Amniotic stem cell (primary cell): ENCODE measurements at regions not wholly inside any gene's neighbourhood (a gene's known extent, or its start where the extent isn't known, plus 50 kb on each side); places are given as distances from the start of the nearest gene placed in this dataset.

Experiments
- DNase-seq: peaks from one replicate; lab custom pipeline; 2025; lab: John Stamatoyannopoulos, UW

DNA sequence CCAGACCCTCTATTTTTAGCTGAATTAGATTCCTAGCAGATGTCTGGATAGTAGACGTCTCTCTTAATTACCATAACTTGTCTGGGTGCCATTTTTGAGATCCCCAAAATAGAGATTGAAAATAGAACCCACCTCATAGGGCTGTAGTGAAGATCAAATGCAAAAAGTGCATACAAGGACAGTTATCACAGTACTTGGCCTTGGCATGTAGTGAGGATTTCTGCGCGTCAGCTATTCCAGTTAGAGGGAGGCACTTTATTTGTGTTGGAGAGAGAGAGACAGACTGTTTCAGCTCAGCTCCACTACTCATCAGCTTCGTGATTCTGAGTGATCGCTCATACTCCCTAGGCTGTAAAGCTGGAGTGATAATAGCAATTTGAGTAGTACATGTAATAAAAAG, 59.6 kb upstream of the CDH13 start:
- no peak for DNase-seq

DNA sequence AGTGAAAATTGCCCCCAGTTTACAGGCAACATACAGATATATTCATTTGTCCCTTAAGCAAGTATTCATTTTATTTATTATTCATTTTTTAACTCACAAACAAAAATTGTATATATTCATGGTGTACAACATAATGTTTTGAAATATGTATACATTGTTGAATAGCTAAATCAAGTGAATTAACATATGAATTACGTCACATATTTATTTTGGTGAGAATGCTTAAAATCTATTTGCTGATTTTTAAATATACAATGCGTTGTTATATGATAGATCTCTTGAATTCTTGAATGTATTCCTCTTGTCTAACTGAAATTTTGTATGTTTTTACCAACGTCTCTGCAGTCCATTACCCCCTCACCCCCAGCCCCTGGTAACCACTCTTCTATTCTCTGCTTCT, 63.4 kb upstream of the CDH13 start:
- DNase-seq: no peak

DNA sequence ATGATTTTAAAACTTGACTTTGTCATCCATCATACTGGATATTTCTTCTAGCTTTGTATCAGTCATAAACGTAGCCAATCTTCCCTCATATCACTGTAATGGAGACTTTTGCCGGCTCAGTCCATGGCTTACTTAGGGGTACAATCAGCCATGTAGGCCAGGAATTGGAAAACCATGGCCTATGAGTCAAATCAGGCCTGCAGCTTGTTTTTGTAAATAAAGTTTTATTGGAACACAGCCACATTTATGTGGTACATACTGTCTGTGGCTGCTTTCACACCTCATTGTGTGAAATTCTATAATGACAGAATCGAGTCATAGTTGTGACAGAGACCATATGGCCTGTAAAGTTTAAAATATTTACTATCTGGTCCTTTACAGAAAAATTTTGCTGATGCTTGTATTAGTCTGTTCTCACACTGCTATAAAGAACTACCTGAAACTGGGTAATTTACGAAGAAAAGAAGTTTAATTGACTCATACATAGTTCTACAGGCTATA, 64.5 kb upstream of the CDH13 start:
- no peak for DNase-seq

DNA sequence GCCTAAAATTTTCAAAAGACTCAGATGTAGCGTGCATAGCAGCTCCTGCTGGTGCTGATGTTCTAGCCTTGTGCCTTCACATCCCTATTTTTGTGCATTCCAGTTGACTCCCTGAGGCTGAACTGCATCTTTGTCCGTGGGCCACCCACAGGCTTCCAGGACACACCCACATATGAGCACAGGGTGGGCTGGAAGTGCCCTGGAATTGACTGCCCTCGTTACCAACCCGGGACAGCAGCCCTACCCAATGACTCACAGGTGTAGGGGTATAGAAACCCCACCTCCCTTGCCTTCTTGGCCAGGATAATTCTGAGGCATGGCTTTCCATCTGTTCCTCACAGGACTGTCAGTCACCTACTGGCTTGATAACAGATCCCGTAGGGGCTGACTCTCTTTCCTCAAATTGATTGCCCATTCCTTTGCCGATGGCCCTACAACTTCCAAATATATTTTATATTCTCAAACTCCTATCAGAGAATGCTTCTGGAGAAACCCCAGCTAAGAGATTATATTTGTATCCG, 65.9 kb upstream of the CDH13 start:
- DNase-seq: no peak

DNA sequence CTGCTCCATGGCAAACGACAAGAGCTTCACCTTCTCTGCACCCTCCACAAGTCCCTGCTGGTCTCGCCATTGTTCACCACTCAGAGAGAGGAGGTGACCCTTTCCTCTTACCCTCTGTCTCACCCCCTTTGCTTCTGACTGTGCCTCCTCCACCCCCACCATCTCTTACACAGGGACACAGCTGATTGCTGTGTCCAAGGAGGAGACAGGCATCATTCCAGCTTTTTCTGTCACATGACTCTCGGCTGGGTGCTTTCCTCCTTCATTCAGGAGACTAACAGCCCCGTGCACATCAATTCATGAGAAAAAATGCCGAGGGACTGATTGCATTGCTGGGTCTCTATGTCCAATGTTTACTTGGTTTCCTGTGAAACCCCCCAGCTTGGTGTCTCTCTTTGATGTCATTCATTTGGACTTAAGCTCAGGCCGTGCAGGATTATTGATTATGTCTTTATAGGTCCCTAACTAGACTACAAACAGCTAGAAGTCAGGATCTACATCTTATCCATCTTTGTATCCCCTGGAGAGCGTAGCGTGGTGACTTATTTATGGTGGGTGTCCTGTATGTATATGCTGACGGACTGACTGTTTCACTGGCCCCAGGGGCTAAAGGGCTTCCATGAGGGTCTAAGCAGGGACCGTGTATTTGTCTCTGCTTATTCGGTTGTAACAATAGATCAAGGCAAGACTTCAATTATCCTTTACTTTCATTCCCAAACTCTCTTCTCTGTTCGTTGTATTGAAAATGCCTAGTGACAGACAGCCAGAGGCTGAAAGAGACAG, 82.2 kb upstream of the CDH13 start:
- DNase-seq: no peak

DNA sequence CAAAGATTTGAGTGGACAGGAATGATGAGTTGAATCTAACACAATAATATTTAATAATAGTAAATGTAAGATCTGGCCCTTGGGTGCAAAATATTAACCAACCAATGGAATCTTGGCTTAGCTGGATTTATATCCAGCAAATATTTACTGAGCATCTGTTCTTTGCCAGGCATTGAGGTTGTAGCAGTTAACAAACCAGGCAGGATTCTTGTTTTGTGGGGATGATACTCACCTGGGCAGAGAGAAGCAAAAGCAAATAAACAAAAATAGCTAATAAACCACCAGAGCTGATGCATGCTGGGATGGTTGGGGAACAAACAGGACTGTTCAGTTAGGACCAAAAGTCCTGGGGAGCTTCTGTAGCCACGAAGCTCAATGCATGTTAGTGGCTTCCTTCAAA, 84.1 kb upstream of the CDH13 start:
- DNase-seq: no peak

DNA sequence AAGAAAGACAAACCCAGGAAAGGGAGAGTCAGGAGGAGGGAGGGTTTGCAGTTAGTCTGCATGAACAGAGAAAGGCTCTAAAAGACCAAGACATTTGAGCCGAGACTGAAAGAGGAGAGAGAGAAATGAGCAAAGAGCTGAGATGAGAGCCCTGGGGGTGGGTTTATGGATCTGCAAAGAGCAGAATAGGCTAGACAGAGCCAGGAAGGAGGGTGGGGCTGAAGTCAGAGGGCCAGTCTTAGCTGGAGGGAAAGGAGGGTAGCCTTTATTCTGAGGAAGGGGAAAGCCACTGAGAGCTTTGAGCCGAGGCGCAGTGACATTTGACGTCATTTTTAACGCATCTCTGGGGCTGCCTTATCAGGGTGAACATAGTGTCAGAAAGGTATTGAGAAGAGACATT, 85.7 kb upstream of the CDH13 start:
- DNase-seq: no peak

DNA sequence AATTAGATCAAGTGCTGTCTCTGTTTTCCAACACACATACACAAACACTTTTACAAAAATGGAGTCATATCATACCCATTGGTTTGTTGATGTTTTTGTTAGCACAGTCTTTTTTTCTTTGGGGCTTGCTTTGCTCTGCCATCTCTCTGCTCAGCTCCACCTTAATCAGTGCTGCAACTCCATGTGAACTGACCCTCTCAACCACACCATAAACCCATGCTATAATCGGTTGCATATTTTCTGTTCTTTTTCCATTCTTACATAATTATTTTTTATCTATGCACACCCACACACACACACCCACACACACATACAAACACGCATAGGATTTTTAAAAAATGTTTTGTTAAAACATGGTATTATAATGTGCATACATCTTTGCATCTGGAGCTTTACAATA, 91.0 kb upstream of the CDH13 start:
- no peak for DNase-seq

DNA sequence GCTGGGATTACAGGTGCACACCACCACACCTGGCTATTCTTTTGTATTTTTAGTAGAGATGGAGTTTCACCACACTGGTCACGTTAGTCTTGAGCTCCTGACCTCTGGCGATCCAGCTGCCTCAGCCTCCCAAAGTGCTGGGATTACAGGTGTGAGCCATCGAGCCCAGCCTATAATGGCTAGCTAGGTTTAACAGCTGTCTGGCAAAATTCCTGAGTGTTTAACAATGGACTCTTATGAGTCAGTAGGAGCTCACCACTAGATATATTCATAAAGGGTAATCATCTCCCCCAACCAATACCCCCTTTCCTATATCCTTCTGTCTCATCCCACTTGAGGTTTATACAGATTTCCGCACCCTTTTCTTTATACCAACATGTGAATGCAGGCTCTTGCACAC, 91.5 kb upstream of the CDH13 start:
- no peak for DNase-seq

DNA sequence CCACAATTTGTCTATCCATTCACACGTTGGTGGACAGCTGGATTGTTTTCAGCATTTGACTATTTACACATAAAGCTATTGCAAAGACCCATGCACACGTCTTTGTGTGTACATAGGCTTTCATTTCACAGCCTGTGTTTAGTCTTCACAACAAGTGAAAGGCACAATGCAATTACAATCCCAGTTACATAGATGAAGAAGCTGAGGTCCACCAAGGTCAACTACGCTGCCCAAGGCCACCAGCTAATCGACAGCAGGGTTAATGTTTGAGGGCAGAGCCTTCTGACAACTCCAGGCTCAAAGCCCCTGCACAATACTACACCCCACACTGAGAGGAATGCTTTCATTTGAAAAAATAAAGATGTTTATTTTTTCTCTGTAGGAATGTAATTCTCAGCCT, 93.6 kb upstream of the CDH13 start:
- no peak for DNase-seq

DNA sequence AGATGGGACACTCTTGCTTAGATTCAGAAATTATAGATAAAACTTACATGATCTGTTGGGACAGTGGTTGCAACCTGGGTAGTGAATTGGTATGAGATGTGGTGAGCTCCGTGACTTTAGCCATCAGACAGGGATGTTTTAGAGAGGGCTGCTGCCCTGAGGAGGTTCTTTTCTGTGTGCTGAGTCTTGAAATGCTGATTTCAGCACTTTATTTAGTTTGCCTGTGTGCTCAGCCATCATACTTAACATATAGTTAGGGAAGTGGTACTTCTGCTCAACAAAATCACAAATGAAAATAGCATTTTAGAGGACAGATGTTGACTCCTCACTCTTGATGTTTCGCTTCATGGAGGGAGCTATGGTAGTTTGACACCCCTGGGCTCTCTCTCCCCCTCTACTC, 95.9 kb upstream of the CDH13 start:
- DNase-seq: no peak

DNA sequence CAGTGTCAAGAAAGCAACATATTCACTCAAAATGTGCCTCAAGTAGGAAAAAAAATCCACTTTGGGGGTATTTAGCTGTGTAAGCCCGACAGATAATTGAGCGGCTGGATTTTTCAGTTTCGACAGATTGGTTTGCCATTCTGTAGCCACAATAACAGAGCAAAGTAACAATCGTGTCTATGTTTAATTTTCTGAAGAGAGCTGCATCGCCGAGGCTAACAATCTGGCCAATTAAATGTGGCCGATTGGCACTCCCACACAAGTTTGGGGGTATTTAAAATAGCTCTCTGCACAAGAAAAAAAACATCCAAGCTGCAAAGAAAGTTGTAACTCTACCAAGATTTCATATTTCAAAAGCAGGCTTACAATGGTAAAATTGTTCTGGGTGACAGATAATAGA, 99.7 kb upstream of the CDH13 start:
- no peak for DNase-seq

DNA sequence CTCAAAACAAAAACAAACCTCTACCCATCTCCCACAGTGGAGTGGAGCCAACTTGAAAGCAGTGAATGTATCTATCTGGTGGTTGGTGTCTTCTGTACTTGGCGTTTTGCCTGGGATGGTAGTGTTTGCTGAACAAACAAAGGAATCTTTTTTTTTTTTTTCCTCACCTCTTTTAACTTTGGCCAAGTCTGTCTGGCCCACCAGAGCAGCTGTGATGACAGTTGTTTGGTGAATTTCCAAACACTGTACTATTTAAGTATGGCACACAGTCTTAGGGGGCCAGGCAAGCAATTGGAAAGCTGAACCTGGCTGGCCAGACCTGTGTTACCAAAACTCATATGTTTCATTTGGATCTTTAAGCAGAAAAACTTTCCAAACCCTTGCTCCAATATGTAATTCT, 101.8 kb upstream of the CDH13 start:
- no peak for DNase-seq

DNA sequence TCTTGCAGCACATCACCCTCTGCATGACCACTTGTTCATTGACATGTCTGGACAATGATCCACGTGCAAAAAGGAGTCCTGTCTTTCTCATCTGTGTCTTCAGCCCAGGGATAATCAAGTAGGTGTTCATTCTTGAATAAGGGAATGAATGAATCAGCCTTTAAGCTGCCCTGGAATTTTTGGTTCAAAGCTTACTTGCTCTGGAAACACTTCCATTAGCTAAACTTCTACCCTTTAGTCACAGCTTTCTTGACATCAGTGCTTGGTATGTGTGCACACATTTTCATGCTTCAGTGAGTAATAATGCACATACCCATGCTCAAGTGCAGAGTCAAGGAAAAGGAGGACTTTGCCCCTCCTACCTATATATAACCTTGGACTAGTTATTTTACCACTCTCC, 103.0 kb upstream of the CDH13 start:
- DNase-seq: no peak

DNA sequence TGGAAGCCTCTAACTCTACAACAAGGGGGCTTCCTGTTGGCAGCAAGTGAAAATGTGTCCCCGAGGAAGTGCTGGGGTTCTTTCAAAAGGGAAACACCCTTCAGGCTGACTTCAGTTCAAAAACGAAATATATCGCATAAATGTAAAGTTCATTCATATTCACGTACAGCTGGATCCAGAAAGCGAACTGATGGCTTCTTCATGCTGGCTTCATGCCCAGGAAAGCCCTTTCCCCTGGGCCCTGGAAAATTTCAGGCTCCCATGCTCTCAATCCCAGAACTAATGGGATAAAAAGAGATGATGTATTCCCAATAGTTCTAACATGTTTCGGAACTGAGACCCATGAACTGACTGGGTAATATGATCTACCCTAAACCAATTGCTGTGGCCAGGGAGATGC, 104.7 kb upstream of the CDH13 start:
- no peak for DNase-seq

DNA sequence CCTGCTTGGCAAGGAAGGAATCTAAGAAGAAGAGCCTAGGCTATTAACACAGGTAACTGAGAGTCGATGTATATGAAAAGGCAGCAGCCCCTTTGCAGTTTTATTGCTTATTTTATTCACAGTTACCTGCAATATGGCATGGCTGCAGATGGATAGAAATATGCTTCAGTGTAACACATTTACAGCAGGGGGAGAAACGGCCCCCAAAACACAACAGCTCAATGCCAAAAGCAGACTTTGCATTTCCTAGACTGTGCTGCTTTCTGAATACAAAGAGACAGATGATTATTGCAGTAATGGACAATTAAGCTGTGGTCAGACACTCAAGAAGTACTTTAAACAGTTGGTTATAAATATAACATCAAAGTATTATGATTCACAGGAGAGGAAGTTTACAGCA, 108.0 kb upstream of the CDH13 start:
- no peak for DNase-seq

DNA sequence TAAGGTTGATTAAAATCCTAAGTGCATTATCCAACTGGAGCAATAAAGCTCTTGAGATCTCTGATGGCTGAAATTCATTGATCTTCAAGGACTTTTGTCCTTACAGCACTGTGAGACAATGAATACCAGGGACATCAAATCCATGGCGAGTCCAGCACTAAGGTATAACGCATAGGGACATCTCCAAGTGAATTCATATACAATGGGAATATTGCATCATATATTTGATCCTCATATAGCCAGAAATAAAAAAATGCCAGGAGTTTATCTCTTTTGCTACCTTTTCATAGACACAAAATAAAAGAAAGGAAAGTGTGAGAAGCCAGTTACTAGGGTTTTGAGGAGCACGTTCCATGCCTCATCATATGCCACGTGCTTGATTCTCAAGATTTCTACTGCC, 112.5 kb upstream of the CDH13 start:
- DNase-seq: no peak

DNA sequence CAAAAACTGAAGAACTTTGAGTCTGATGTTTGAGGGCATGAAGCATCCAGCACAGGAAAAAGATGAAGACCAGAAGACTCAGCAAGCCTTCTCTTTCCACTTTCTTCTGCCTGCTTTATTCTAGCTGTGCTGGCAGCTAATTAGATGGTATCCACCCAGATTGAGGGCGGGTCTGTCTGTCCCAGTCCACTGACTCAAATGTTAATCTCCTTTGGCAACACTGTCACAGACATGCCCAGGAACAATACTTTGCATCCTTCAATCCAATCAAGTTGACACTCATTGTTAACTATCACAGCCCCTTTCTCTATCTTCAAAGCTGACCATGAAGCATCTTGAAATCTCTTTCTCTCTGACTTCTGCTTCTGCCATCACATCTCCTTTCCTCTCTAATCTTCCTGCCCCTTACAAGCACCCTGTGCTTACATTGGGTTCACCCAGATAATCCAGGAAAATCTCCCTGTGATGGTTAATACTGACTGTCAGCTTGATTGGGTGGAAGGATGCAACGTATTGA, 115.9 kb upstream of the CDH13 start:
- DNase-seq: no peak

DNA sequence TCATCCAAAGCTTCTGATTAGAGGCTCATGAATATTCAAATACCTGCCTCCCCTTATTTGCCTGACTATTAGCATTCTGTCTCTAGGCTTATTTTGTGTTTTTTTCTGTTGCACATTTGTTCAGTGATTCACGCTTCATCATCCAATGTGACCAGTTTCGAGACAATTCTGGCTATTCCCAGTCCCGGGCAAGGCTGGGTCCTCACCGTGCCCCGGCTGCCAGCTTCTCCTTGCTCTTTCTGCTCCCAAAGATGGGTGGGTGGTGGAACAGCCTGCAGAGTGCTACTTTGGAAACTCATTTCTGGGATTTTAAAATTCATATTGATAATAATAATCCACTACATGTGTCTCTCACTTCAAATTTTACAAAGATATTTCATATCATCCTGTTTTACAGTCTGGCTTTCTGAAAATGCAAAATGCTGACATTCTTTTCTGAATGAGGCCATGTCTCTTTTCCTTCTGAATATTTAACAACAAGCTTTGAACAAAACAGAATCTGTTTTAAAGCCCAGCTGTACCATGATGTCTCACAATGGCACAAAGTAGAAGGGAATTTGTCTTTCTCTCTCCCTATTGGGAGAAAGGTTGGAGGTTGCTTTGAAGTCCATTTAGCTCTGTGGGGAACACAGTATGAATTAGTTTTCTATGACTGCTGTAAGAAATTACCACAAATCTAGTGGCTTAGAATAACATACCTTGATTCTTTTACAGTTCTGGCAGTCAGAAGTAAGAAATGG, 116.9 kb upstream of the CDH13 start:
- no peak for DNase-seq

DNA sequence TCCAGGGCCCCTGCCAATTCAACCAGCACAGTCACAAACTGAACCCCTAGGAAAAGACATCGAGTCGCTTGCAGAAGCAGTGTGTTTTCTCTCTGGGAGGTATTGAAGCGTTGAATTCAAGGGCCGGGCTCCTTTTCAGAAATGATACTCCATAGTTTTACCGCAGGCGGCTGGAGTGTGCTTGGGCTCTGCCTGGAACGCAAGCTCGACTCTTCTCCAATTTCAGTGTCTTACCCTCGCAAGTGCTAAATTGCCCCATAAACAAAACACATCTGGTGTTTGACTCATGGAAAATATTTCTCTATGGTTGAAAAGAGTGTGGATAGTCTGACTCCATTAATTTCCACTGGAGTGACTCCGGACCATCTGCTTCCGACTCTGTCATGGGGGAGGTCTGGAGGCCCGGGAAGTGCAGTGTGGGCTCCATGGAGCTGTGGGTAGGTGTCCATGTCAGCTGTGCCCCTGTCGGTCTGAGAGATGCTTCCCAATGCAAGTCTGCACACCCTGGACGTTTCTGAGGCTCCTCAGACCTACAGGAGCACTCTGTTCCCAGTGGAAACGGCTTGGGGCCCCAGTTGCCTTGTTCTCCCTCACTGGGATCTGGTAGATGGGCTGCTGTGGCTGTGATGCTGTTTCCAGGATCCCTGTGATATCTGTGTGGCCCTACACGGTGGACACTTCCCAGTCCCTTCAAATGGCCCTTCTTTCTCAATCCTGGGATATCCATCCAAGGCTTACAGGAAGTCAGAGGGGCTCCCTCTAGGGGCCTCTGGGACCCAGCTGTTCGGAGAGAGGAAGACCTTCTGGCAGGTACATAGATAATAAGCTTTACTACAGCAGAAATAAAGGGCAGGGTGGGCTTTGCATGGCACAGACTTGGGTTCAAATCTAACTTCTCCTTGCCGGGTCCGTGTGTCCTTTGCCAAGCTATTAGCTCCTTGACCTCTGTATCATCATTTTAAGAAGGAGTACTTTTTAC, 119.8 kb upstream of the CDH13 start:
- no peak for DNase-seq

DNA sequence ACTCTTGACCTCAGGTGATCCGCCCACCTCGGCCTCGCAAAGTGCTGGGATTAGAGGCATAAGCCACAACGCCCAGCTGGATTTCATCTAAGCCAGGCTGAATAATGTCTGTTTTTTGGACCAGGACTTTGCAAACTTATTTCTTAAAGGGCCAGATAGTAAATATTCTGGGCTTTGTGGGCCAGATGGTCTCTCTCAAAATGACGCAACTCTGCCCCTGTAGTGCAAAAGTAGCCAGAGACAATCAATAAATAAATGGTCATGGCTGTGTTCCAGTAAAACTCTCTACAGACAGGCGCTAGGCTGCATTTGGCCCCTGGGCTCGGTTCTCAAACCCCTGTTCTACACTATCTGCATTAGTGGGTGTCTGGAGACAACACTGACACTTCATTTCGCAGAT, 121.9 kb upstream of the CDH13 start:
- no peak for DNase-seq

DNA sequence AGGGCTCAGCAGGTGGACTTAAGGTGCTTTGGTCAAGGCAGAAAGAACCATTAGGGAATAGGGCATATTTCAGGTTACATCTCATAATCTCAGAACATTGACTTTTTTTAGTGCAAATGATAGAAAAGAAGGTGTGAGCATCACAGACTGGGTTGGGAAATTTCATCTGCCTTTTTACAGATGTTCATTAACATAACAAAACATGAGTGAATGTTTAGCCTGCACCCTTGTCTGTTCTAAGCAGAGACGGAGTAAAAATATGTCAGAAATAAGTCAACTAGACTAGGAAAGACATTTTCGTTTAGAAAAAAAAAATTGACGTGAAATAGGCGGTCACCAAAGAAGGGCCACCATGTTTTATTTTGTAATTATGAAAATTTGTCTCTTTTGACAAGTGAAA, 127.5 kb upstream of the CDH13 start:
- DNase-seq: no peak
